ENCODE measurements at regions not wholly inside any gene's neighbourhood (a gene's known extent, or its start where the extent isn't known, plus 50 kb on each side); places are given as distances from the start of the nearest gene placed in this dataset.

- DNase-seq = no peak
Measured at GRCh38 chr3:18771931-18772330, 346.8 kb upstream of the SATB1 start.

- DNase-seq = no peak
Measured at GRCh38 chr3:18770800-18771199, 345.7 kb upstream of the SATB1 start.

GRCh38 chr3:18767756-18768303 lies 342.7 kb upstream of the SATB1 start:
- no peak for DNase-seq

- no peak for DNase-seq
Measured at GRCh38 chr3:18766974-18767373, 341.8 kb upstream of the SATB1 start.

- no peak for DNase-seq
Measured at GRCh38 chr3:18765662-18766061, 340.5 kb upstream of the SATB1 start.

GRCh38 chr3:18765161-18765560 lies 340.0 kb upstream of the SATB1 start:
- DNase-seq = no peak

- no peak for DNase-seq
Measured at GRCh38 chr3:18761530-18761929, 336.4 kb upstream of the SATB1 start.

- no peak for DNase-seq
Measured at GRCh38 chr3:18758047-18758704, 333.0 kb upstream of the SATB1 start.

- DNase-seq = no peak
Measured at GRCh38 chr3:18757476-18757875, 332.3 kb upstream of the SATB1 start.

GRCh38 chr3:18752273-18752934 lies 327.3 kb upstream of the SATB1 start:
- no peak for DNase-seq

- no peak for DNase-seq
Measured at GRCh38 chr3:18751514-18751913, 326.4 kb upstream of the SATB1 start.

- no peak for DNase-seq
Measured at GRCh38 chr3:18747383-18747782, 322.2 kb upstream of the SATB1 start.

- no peak for DNase-seq
Measured at GRCh38 chr3:18745472-18745871, 320.3 kb upstream of the SATB1 start.

GRCh38 chr3:18744472-18744871 lies 319.3 kb upstream of the SATB1 start:
- no peak for DNase-seq

GRCh38 chr3:18743761-18744160 lies 318.6 kb upstream of the SATB1 start:
- DNase-seq = no peak

- DNase-seq = no peak
Measured at GRCh38 chr3:18740631-18741583, 315.8 kb upstream of the SATB1 start.

GRCh38 chr3:18739099-18739433 lies 313.9 kb upstream of the SATB1 start:
- DNase-seq = no peak

- DNase-seq = no peak
Measured at GRCh38 chr3:18738393-18739098, 313.4 kb upstream of the SATB1 start.

GRCh38 chr3:18735005-18735404 lies 309.9 kb upstream of the SATB1 start:
- no peak for DNase-seq

- DNase-seq = no peak
Measured at GRCh38 chr3:18734309-18734708, 309.2 kb upstream of the SATB1 start.

- DNase-seq = no peak
Measured at GRCh38 chr3:18732474-18732873, 307.3 kb upstream of the SATB1 start.

GRCh38 chr3:18730491-18730890 lies 305.4 kb upstream of the SATB1 start:
- DNase-seq = no peak

- no peak for DNase-seq
Measured at GRCh38 chr3:18729671-18730070, 304.5 kb upstream of the SATB1 start.

All from activated CD8-positive, alpha-beta memory T cell treated with anti-CD3 and anti-CD28 coated beads, Interleukin-2, amount 50 U/mL, for 48 hours (primary cell).